GM10248 (cell line): ENCODE measurements at regions not wholly inside any gene's neighbourhood (a gene's known extent, or its start where the extent isn't known, plus 50 kb on each side); places are given as distances from the start of the nearest gene placed in this dataset.

Experiments used
- CTCF ChIA-PET: fragments of 300-600 bp; sonication (Branson Sonifier 250); formaldehyde crosslinking; extraction: SDS; loops from one replicate; lab custom pipeline; 2021; ENCODE audit warnings: antibody characterized with exemption; lab: Yijun Ruan, JAX
- POLR2A ChIA-PET: fragments of 350-650 bp; sonication (Branson Sonifier 250); formaldehyde crosslinking; extraction: SDS; loops from one replicate; lab custom pipeline; 2020; ENCODE audit warnings: antibody characterized with exemption; lab: Yijun Ruan, JAX
- DNase-seq: peaks from one replicate; pipeline ENCODE4 v3.0.0; 2012; ENCODE audit errors: extremely low spot score
- TF ChIP-seq, protein P1 (sequence below): IDR thresholded peaks from 2 replicates; pipeline ENCODE4 v1.5.1; 2012; ENCODE audit warnings: mild to moderate bottlenecking, low read depth; ENCODE audit errors: extremely low read depth, missing control alignments, control extremely low read depth

DNA sequence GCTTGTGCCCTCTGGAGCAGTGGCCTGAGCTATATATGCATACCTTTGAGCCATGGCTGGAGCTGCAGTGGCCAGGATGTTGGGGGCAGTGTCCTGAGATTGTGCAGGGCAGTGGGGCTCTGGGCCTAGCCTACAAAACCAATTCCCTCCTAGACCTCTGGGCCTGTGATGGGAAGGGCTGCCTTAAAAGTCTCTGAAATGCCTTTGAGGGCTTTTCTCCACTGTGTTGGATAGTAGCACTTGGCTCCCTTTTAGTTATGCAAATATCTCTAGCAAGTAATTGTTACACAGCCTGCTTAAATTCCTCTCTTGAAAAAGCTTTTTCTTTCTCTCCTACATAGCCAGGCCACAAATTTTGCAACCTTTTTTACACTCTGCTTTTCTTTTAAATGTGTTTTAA lies 426.4 kb downstream of the ACTR3B start:
- CTCF ChIA-PET, result no interaction called here
- TF ChIP-seq, protein P1, sequence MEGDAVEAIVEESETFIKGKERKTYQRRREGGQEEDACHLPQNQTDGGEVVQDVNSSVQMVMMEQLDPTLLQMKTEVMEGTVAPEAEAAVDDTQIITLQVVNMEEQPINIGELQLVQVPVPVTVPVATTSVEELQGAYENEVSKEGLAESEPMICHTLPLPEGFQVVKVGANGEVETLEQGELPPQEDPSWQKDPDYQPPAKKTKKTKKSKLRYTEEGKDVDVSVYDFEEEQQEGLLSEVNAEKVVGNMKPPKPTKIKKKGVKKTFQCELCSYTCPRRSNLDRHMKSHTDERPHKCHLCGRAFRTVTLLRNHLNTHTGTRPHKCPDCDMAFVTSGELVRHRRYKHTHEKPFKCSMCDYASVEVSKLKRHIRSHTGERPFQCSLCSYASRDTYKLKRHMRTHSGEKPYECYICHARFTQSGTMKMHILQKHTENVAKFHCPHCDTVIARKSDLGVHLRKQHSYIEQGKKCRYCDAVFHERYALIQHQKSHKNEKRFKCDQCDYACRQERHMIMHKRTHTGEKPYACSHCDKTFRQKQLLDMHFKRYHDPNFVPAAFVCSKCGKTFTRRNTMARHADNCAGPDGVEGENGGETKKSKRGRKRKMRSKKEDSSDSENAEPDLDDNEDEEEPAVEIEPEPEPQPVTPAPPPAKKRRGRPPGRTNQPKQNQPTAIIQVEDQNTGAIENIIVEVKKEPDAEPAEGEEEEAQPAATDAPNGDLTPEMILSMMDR, result no peak
- POLR2A ChIA-PET, result no interaction called here
- DNase-seq, result no peak

DNA sequence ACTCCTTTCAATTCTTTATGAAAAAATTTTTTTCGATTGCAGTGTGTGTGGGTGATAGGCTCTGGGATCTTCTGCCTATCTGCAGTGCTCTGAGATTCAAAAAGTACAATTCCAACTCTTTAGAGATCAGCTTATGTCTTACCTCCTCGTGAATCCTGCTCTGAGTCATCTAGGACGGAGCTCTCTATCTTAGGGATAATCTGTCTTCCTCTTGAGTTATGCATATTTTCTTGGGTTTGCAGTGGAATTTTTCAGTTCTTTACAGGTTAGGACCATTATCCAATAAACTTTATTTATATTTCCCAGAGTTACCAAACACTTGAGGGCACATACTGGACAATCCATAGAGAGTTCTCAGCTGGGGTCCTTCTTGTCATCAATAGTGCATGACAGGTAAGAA lies 428.6 kb downstream of the ACTR3B start:
- ChIA-PET CTCF (no interaction called here), POLR2A (no interaction called here)
- no peak for DNase-seq
- TF ChIP-seq, protein P1, result no peak

GRCh38 chr7:153188630-153189029 lies 429.1 kb downstream of the ACTR3B start:
- no peak for DNase-seq
- CTCF ChIA-PET, result no interaction called here
- POLR2A ChIA-PET, result no interaction called here
- TF ChIP-seq, protein P1, result no peak

DNA sequence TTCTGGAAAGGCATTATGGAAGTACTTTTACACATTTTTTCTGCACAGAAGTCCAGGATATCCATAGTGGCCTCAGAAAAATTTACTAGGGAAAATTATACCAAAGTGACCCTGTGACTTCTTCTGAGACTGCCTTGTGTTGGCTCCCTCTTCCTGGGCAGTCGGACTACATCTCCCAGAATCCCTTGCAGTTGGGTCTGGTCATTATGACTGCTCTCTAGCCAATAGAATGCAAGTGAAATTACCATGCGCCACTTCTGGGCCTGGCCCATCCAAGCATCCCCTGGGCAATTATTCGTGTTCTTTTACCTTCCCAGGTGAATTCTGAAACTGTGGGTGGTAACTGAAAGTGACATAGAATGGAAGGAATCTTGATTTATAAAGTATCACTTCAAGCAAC lies 430.9 kb downstream of the ACTR3B start:
- DNase-seq, result no peak
- ChIA-PET POLR2A (no interaction called here), CTCF (no interaction called here)
- TF ChIP-seq, protein P1, result no peak

GRCh38 chr7:153190986-153191385 lies 431.4 kb downstream of the ACTR3B start:
- DNase-seq, result no peak
- CTCF ChIA-PET, result no interaction called here
- POLR2A ChIA-PET, result no interaction called here
- TF ChIP-seq, protein P1, result no peak

DNA sequence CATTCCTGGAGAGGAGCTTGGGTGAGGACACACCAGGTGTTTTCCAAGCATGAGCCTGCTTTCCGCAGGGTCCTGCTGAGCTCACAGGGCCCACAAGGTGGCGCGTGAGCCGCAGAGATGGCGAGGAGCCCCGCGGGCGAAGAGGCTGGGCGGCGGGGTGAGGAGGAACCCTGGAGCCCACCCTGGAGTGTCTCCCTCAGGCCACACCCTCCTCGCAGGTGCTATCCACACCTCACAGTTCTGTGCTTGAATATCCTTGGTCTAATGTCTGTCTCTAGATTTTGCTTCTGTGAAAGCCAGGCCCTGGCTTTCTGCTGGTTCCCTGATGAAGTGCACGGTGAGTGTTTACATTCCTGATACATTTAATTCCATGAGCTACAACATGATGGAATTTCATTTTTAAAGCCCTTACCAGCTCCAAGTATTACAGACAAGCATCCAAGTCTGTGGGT lies 433.6 kb downstream of the ACTR3B start:
- TF ChIP-seq, protein P1, result peak; percentile 67
- ChIA-PET POLR2A (no interaction called here), CTCF (interaction anchor here (0.6 to 2.7 kb wide), 10 partner anchors 9 to 1554 kb away, joined by 3 to 11 read pairs (median 3); no protein-coding TSS in a partner anchor)
- DNase-seq, result peak; percentile 33
